Memory B cell (primary cell): ENCODE measurements at regions not wholly inside any gene's neighbourhood (a gene's known extent, or its start where the extent isn't known, plus 50 kb on each side); places are given as distances from the start of the nearest gene placed in this dataset.

Source experiments
- ATAC-seq: fragments of 150-1000 bp; cut with Tn5 transposase; 2 replicates; pipeline ENCODE4 v1.10.0; 2021; ENCODE audit warnings: low read depth, mild to moderate bottlenecking, moderate library complexity
- DNase-seq, 2 donors: peaks; one replicate each; pipeline ENCODE4 v3.0.0; 2022; ENCODE audit warnings: low spot score in 2 of 2
- H3K27ac Mint-ChIP-seq: one replicate; pipeline ENCODE4 v1.8.0; 2022; ENCODE audit warnings: mild to moderate bottlenecking, moderate library complexity, mixed read lengths
- H3K27me3 Mint-ChIP-seq: one replicate; pipeline ENCODE4 v1.8.0; 2022; ENCODE audit warnings: mixed read lengths
- H3K36me3 Mint-ChIP-seq: one replicate; pipeline ENCODE4 v1.8.0; 2022; ENCODE audit warnings: mild to moderate bottlenecking, mixed read lengths
- H3K4me1 Mint-ChIP-seq: one replicate; pipeline ENCODE4 v1.8.0; 2022; ENCODE audit warnings: mixed read lengths
- H3K4me3 Mint-ChIP-seq: one replicate; pipeline ENCODE4 v1.8.0; 2022; ENCODE audit warnings: mild to moderate bottlenecking, moderate library complexity, mixed read lengths
- H3K9me3 Mint-ChIP-seq: one replicate; pipeline ENCODE4 v1.8.0; 2022; ENCODE audit warnings: mixed read lengths

DNA sequence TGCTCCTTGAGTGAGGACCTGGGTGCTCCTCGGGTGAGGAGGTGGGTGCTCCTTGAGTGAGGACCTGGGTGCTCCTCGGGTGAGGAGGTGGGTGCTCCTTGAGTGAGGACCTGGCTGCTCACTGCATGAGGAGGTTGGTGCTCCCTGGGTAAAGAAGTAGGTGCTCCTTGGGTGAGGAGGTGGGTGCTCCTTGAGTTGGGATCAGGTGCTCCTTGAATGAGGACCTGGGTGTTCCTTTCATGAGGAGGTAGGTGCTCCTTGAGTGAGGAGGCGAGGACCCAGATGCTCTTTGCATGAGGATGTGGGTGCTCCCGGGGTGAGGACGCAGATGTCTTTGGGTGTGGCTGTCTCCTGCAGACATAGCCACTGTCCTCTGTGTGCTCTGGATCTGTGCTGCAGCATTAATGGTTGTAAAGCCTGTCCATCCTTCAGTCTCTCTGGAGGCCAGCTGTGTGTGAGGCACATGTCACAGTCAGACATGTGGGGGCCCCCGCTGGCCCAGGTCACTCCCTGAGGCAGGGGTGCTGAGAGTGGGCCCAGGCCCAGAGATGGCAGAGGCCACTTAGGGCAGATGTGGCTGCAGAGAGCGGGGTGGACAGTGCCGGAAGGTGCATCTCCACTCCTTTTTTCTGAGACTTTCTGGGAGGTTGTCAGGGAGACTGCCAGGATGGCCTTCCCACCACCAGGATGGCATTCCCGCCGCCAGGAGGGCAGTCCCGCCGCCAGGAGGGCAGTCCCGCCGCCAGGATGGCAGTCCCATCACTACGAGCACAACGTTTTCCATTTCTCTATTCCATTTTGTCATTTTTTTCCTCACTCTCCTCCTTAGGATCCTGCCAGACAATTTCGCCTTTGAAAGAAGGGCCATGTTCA is 101.8 kb downstream of the HMX1 start:
- Mint-ChIP-seq H3K27me3 (no peaks in the 10 kb centered on the region), H3K27ac (no peak overlapping the region)
- ATAC-seq, result no peak

DNA sequence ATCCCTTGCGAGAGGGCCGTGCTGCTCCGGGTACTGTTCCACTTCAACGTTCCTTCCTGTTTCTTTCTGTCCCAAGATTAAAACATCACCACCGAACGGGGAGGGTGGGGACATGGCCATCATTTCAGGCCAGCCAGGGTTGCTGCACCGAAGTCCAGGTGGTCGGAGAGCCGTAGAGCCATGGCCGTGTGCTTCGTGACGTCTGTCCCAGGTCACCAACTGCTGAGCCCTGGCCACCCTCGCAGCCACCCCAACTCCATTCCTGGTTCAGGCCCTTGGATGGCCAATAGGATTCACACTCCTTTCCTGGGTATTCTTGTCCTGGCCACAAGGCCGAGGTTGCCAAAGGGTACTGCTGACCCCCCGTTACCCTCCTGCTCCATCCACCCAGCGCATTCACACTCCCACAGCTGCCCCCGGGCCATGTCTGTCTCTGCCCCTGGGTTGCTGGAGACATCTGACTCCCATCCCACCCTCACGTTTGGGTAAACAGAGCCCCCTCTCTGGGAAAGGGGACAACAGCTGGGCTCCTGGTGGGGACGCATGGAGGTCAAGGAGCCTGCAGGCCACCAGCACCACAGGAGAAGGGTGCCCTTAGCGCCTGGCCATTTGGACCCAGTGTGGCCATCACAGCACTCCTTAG is 103.2 kb downstream of the HMX1 start:
- no peaks in the 10 kb centered on the region for H3K4me1 Mint-ChIP-seq
- no peak overlapping the region for H3K27ac Mint-ChIP-seq
- DNase-seq, result no peak
- no peaks in the 10 kb centered on the region for H3K36me3 Mint-ChIP-seq
- H3K4me3 Mint-ChIP-seq, result no peak overlapping the region
- H3K27me3 Mint-ChIP-seq, result peaks cover 1% of the 10 kb centered on the region
- H3K9me3 Mint-ChIP-seq, result no peaks in the 10 kb centered on the region
- ATAC-seq, result no peak

More for the DNA sequence above, 101.8 kb downstream of the HMX1 start:
- Mint-ChIP-seq H3K4me1 (no peaks in the 10 kb centered on the region), H3K36me3 (no peaks in the 10 kb centered on the region), H3K4me3 (no peak overlapping the region), H3K9me3 (no peaks in the 10 kb centered on the region)
- DNase-seq, result no peak

- Mint-ChIP-seq H3K9me3 (no peaks in the 10 kb centered on the region), H3K36me3 (no peaks in the 10 kb centered on the region), H3K4me1 (no peaks in the 10 kb centered on the region), H3K27ac (no peak overlapping the region), H3K27me3 (peaks cover 3% of the 10 kb centered on the region), H3K4me3 (no peak overlapping the region)
- ATAC-seq (no peak), DNase-seq (no peak)
Observed at GRCh38 chr4:8766610-8767009, 105.0 kb downstream of the HMX1 start.

- no peak for ATAC-seq
- no peak overlapping the region for H3K4me3 Mint-ChIP-seq
- H3K9me3 Mint-ChIP-seq, result no peaks in the 10 kb centered on the region
- H3K27me3 Mint-ChIP-seq, result peaks cover 3% of the 10 kb centered on the region
- DNase-seq, result no peak
- no peaks in the 10 kb centered on the region for H3K36me3 Mint-ChIP-seq
- no peaks in the 10 kb centered on the region for H3K4me1 Mint-ChIP-seq
- H3K27ac Mint-ChIP-seq, result no peak overlapping the region
Observed at GRCh38 chr4:8765631-8766590, 105.7 kb downstream of the HMX1 start.

DNA sequence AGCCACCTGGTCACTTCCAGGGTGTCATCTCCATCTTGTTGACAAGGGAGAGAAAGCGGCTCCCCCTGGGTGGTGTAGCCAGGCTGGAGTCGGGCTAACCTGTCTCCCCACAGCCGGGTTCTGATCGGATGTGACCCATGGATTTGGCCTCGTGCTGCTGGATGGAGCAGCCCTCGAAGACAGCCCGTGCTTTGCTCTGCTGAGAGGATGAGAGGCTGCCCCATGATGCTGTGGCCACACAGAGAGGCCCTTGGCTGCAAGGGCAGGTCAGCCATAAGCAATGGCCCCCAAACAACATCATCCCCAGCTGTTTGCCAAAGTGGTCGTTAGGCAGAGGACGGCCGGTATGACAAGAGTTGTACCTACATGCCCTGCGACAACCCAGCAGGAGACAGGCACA is 106.6 kb downstream of the HMX1 start:
- H3K27ac Mint-ChIP-seq, result no peak overlapping the region
- H3K36me3 Mint-ChIP-seq, result no peaks in the 10 kb centered on the region
- DNase-seq, result no peak
- H3K4me1 Mint-ChIP-seq, result no peaks in the 10 kb centered on the region
- H3K9me3 Mint-ChIP-seq, result no peaks in the 10 kb centered on the region
- ATAC-seq, result no peak
- no peak overlapping the region for H3K4me3 Mint-ChIP-seq
- H3K27me3 Mint-ChIP-seq, result peaks cover 4% of the 10 kb centered on the region

DNA sequence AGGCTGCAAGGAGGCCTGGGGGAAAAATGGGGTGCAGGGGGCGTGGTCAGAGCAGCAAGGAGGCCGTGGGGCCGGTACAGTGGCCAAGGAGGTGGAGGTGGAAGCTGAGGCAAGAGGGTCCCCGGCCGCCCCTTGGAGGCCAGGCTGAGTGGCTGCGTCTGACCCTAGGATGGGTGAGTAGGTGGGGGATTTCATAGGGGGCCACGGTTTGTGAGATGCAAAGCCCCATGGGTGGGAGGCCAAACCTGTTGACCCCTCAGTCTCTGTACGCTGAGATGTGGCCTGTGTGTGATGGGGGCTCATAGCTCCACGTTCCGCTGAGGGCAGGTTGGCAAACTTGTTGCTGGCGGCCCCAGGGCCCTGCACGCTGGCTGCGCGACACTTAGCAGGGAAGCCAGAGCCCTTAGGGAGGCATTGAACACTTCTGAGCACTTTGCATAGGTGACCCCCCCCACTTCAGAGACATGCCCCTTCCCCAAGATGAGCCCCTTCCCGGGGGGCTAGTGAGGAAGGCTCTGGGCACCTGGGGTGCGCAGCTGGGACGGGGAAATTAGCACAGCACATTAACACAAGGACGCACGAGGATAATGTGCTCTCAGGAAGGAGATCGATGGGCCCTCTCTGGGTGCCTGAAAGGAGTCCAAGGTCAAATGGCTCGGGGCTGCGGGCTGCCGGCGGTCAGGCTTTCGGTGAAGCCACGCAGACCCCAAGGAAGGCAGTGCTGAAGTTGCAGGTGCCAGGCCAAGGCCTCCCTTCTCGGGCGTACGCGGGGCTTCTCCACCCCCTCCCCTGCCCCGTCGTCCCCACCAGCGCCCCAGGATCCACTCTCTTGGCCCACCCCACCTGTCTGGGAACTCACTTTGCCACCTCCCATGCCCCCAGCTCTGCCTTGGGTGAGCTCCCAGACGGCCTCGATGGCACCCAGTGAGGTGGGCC is 107.4 kb downstream of the HMX1 start:
- Mint-ChIP-seq H3K9me3 (no peaks in the 10 kb centered on the region), H3K27ac (no peak overlapping the region), H3K4me1 (no peaks in the 10 kb centered on the region), H3K27me3 (peaks cover 6% of the 10 kb centered on the region), H3K4me3 (no peak overlapping the region), H3K36me3 (no peaks in the 10 kb centered on the region)
- DNase-seq (no peak), ATAC-seq (no peak)

- DNase-seq (no peak), ATAC-seq (no peak)
- no peak overlapping the region for H3K27ac Mint-ChIP-seq
- H3K4me1 Mint-ChIP-seq, result no peaks in the 10 kb centered on the region
- no peaks in the 10 kb centered on the region for H3K36me3 Mint-ChIP-seq
- H3K9me3 Mint-ChIP-seq, result no peaks in the 10 kb centered on the region
- peaks cover 6% of the 10 kb centered on the region for H3K27me3 Mint-ChIP-seq
- no peak overlapping the region for H3K4me3 Mint-ChIP-seq
Observed at GRCh38 chr4:8762951-8763735, 108.5 kb downstream of the HMX1 start.

DNA sequence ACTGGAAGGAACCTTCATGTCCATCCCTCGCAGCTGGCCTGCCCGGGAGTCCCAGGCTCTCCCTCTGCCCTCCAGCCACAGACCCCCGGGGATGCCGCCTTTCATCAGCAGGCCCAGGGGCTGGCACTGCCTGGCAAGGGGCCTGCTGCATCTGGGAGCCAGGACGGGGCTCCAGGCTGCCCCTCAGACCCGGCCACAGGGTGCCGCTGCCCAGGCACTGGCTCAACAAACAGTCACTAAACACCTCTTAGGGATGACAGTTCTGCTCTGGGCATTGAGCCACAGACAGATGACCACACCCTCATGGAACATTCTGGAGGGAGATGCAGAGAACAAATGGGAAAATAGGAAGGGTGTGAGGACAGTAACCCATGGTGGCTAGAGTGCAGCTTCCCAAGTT is 109.3 kb downstream of the HMX1 start:
- Mint-ChIP-seq H3K27me3 (peaks cover 6% of the 10 kb centered on the region), H3K4me3 (no peak overlapping the region), H3K27ac (no peak overlapping the region), H3K4me1 (no peaks in the 10 kb centered on the region), H3K9me3 (no peaks in the 10 kb centered on the region), H3K36me3 (no peaks in the 10 kb centered on the region)
- DNase-seq, result no peak
- ATAC-seq, result no peak

- H3K36me3 Mint-ChIP-seq, result no peaks in the 10 kb centered on the region
- no peak overlapping the region for H3K4me3 Mint-ChIP-seq
- H3K9me3 Mint-ChIP-seq, result no peaks in the 10 kb centered on the region
- peaks cover 6% of the 10 kb centered on the region for H3K27me3 Mint-ChIP-seq
- DNase-seq, result no peak
- no peaks in the 10 kb centered on the region for H3K4me1 Mint-ChIP-seq
- no peak overlapping the region for H3K27ac Mint-ChIP-seq
- no peak for ATAC-seq
Observed at GRCh38 chr4:8761824-8762205, 109.8 kb downstream of the HMX1 start.

DNA sequence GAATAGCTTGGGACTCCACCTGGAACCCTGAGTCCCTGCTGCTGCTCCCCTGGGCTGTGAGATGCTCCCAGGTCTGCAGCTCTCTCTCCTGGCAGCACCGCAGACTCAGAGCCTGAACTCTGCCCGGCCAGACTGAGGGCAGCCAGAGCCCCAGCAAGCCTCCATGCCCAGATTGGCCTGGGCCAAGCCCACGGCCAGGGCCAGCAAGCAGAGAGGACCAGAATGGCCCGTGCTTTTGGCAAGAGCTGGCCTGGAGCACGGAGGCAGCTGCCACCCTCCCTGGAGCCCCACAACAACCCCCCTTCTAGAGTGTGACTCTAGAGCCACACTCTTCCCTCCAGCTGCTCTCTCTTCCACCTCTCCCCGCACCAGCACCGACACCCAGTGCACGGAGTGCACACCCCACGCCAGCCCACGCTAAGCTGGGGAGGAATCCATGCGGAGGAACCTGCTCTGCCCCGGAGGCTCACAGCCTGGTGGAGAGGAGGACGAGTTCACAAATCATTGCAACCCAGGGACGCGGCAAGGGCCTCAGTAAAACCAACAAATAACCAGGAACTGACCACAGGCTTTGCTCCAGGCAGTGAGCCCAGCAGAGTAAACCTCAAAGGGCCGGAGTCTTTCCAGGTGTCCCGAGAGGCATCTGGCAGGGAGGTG is 110.3 kb downstream of the HMX1 start:
- DNase-seq (no peak), ATAC-seq (no peak)
- Mint-ChIP-seq H3K4me1 (no peaks in the 10 kb centered on the region), H3K4me3 (no peak overlapping the region), H3K36me3 (no peaks in the 10 kb centered on the region), H3K27me3 (peaks cover 6% of the 10 kb centered on the region), H3K9me3 (no peaks in the 10 kb centered on the region), H3K27ac (no peak overlapping the region)

DNA sequence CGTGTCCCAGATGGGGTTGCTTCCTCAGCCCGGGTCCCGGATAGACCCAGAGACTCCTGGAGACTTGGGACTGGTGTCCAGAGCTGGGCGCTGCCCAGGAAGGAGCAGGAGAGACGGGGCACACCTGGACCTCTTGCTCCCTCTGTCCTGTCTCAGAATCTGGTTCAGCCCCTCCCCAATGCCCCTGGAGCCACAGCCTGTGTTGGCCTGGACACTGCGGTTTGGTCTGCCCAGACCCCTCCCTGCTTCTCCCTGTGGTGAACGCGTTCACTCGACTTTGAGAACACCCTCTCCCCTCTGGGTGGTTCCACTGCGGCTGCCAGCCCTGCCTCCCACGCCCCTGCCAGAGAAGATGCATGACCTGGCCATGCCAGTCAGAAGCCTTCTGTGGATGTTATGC is 111.1 kb downstream of the HMX1 start:
- no peaks in the 10 kb centered on the region for H3K4me1 Mint-ChIP-seq
- H3K9me3 Mint-ChIP-seq, result no peaks in the 10 kb centered on the region
- H3K4me3 Mint-ChIP-seq, result no peak overlapping the region
- no peak for ATAC-seq
- no peak for DNase-seq
- H3K27ac Mint-ChIP-seq, result no peak overlapping the region
- no peaks in the 10 kb centered on the region for H3K36me3 Mint-ChIP-seq
- H3K27me3 Mint-ChIP-seq, result peaks cover 6% of the 10 kb centered on the region

- ATAC-seq, result no peak
- Mint-ChIP-seq H3K4me1 (no peaks in the 10 kb centered on the region), H3K9me3 (peaks cover 3% of the 10 kb centered on the region), H3K36me3 (no peaks in the 10 kb centered on the region), H3K27ac (no peak overlapping the region), H3K27me3 (peaks cover 6% of the 10 kb centered on the region), H3K4me3 (no peak overlapping the region)
- DNase-seq, result no peak
Observed at GRCh38 chr4:8759987-8760386, 111.7 kb downstream of the HMX1 start.
